ENCODE measurements at regions not wholly inside any gene's neighbourhood (a gene's known extent, or its start where the extent isn't known, plus 50 kb on each side); places are given as distances from the start of the nearest gene placed in this dataset.

DNA sequence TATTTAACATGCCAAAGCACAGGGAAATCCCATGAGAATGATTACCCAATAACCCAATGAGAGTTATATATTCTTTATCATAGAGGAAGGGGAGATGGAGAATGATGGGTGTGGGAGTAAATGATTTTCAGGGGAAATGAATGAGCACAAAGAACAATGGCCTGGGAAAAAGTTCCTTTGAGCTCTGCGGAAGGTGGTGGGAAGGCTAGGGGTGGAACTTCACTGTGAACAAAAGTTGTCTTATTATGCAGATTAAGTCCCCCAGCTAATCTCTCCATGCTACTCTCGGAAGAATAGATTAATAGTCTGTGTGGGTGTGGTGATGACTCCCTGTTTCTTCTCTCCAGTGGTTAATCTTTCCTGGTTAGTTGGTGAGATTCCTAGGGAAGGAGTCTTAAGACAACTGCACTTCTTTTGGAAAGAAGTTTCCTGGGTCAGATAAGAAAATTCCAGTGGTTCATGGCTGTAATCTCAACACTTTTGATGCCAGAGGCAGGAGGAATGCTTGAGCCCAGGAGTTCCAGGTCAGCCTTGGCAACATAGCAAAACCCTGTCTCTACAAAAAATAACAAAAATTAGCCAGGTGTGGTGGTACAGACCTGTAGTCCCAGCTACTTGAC lies 71.6 kb downstream of the DNTTIP2 start:
- no peaks in the 10 kb centered on the region for H3K9me2 ChIP-seq (ENCODE audit: low read depth, low read length)
- no peak overlapping the region for H3K4me2 ChIP-seq (ENCODE audit: low read length)
- H3K4me3 ChIP-seq (ENCODE audit: low read depth, low read length, poor library complexity, severe bottlenecking), result no peak overlapping the region
- H3K4me1 ChIP-seq (ENCODE audit: insufficient read depth, low read length, severe bottlenecking), result no peaks in the 10 kb centered on the region
- no peaks in the 10 kb centered on the region for H3K79me2 ChIP-seq (ENCODE audit: insufficient read depth, low read length)
- no peaks in the 10 kb centered on the region for H3K36me3 ChIP-seq (ENCODE audit: insufficient read depth, low read length)
- H2AFZ ChIP-seq (ENCODE audit: low read length), result no peak overlapping the region
- H3K27me3 ChIP-seq (ENCODE audit: insufficient read depth, low read length), result no peaks in the 10 kb centered on the region
- H3K27ac ChIP-seq (ENCODE audit: low read depth, low read length, poor library complexity, severe bottlenecking), result no peak overlapping the region
- TF ChIP-seq, protein P1, sequence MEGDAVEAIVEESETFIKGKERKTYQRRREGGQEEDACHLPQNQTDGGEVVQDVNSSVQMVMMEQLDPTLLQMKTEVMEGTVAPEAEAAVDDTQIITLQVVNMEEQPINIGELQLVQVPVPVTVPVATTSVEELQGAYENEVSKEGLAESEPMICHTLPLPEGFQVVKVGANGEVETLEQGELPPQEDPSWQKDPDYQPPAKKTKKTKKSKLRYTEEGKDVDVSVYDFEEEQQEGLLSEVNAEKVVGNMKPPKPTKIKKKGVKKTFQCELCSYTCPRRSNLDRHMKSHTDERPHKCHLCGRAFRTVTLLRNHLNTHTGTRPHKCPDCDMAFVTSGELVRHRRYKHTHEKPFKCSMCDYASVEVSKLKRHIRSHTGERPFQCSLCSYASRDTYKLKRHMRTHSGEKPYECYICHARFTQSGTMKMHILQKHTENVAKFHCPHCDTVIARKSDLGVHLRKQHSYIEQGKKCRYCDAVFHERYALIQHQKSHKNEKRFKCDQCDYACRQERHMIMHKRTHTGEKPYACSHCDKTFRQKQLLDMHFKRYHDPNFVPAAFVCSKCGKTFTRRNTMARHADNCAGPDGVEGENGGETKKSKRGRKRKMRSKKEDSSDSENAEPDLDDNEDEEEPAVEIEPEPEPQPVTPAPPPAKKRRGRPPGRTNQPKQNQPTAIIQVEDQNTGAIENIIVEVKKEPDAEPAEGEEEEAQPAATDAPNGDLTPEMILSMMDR (IDR thresholded peaks at IDR 0.05; ENCODE audit: low read length), result no peak
- TF ChIP-seq EZH2 (IDR thresholded peaks at IDR 0.05; ENCODE audit: borderline replicate concordance, low read length), result no peak
- peaks cover 2% of the 10 kb centered on the region; the same call in 1 of the 2 replicates for H3K9me3 ChIP-seq (ENCODE audit: low read length)
- H3F3A ChIP-seq (ENCODE audit: insufficient read depth, low read length), result no peaks in the 10 kb centered on the region
- H3K9ac ChIP-seq (ENCODE audit: low read length), result no peak overlapping the region
- no peaks in the 10 kb centered on the region for H4K20me1 ChIP-seq (ENCODE audit: insufficient read depth, low read length)

DNA sequence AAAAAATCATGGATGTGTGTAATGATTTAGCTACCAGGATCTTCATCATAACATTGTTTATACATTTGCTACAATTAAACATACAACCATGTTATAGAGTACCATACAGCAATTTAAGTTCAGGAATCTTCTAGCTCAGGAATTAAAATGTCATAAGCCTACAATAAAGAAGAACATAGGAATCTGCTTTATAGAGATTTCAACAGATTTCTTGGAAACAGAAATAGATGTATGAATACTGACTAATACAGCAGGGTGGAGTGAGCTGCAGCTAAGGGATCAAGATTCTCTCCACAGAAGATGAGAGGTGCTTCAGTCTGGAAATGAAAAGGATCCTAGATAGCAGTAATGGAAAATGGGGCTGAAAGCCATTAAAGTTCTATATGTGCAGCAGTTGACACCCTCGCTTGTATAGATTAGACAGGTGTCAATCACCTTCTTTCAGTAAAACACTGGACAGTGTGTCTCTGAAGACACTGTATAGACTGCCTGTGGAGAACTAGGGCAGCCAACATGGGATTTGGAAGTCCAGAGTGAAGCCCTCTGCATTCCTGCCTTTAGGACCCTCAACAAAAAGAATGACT lies 73.9 kb downstream of the DNTTIP2 start:
- Histone ChIP-seq H3K36me3 (ENCODE audit: insufficient read depth, low read length) (no peaks in the 10 kb centered on the region), H3K27me3 (ENCODE audit: insufficient read depth, low read length) (no peaks in the 10 kb centered on the region), H3K9me3 (ENCODE audit: low read length) (peaks cover 2% of the 10 kb centered on the region; the same call in 1 of the 2 replicates), H2AFZ (ENCODE audit: low read length) (no peak overlapping the region), H3K9me2 (ENCODE audit: low read depth, low read length) (no peaks in the 10 kb centered on the region), H3K9ac (ENCODE audit: low read length) (no peak overlapping the region), H3K79me2 (ENCODE audit: insufficient read depth, low read length) (no peaks in the 10 kb centered on the region), H3K4me1 (ENCODE audit: insufficient read depth, low read length, severe bottlenecking) (no peaks in the 10 kb centered on the region), H4K20me1 (ENCODE audit: insufficient read depth, low read length) (no peaks in the 10 kb centered on the region), H3F3A (ENCODE audit: insufficient read depth, low read length) (no peaks in the 10 kb centered on the region), H3K4me2 (ENCODE audit: low read length) (no peak overlapping the region), H3K4me3 (ENCODE audit: low read depth, low read length, poor library complexity, severe bottlenecking) (no peak overlapping the region), H3K27ac (ENCODE audit: low read depth, low read length, poor library complexity, severe bottlenecking) (no peak overlapping the region)
- TF ChIP-seq EZH2 (IDR thresholded peaks at IDR 0.05; ENCODE audit: borderline replicate concordance, low read length), result no peak
- TF ChIP-seq, protein P1 (IDR thresholded peaks at IDR 0.05; ENCODE audit: low read length), result no peak

DNA sequence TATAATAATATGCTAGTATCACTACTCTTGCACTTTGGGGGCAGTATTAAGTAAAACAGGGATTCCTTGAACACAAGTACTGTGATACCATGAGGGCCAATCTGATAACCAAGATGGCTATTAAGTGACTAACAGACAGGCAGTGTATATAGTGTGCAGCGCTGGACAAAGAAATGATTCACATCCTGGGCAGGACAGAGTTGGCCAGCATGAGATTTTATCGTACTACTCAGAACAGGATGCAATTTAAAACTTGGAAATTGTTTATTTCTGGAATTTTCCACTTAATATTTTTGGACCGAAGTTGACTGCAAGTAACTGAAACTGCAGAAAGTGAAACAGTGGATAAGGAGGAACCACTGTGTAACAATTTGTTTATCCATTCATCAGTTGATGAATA lies 74.6 kb downstream of the DNTTIP2 start:
- Histone ChIP-seq H3K9me2 (ENCODE audit: low read depth, low read length) (no peaks in the 10 kb centered on the region), H3K27ac (ENCODE audit: low read depth, low read length, poor library complexity, severe bottlenecking) (no peak overlapping the region), H3K4me1 (ENCODE audit: insufficient read depth, low read length, severe bottlenecking) (no peaks in the 10 kb centered on the region), H3F3A (ENCODE audit: insufficient read depth, low read length) (no peaks in the 10 kb centered on the region), H3K4me3 (ENCODE audit: low read depth, low read length, poor library complexity, severe bottlenecking) (no peak overlapping the region), H3K9ac (ENCODE audit: low read length) (no peak overlapping the region), H3K36me3 (ENCODE audit: insufficient read depth, low read length) (no peaks in the 10 kb centered on the region), H3K79me2 (ENCODE audit: insufficient read depth, low read length) (no peaks in the 10 kb centered on the region), H3K4me2 (ENCODE audit: low read length) (no peak overlapping the region), H2AFZ (ENCODE audit: low read length) (no peak overlapping the region), H4K20me1 (ENCODE audit: insufficient read depth, low read length) (no peaks in the 10 kb centered on the region), H3K27me3 (ENCODE audit: insufficient read depth, low read length) (no peaks in the 10 kb centered on the region), H3K9me3 (ENCODE audit: low read length) (peaks cover 2% of the 10 kb centered on the region; the same call in 1 of the 2 replicates)
- TF ChIP-seq, protein P1 (IDR thresholded peaks at IDR 0.05; ENCODE audit: low read length), result no peak
- TF ChIP-seq EZH2 (IDR thresholded peaks at IDR 0.05; ENCODE audit: borderline replicate concordance, low read length), result no peak
